Natural killer cell treated with Interleukin-12 subunit alpha and Interleukin-12 subunit beta and Interleukin-15 and Interleukin-18, amount 100 ng/mL, for 72 hours (primary cell): ENCODE measurements at regions not wholly inside any gene's neighbourhood (a gene's known extent, or its start where the extent isn't known, plus 50 kb on each side); places are given as distances from the start of the nearest gene placed in this dataset.

Experiments
- ATAC-seq, 2 donors: fragments of 150-1000 bp; cut with Tn5 transposase in 1 of 2; sonication (Bioruptor Pico), chemical (Tn5 transposase) in 1 of 2; 2 replicates each; pipeline ENCODE4 v1.10.0; 2021
- DNase-seq: peaks from one replicate; pipeline ENCODE4 v3.0.0; 2022; ENCODE audit warnings: low spot score
- H3K27ac Mint-ChIP-seq, 2 donors: 1 replicate in 1 of 2; 2 replicates in 1 of 2; pipeline ENCODE4 v1.8.0; 2022; ENCODE audit warnings: mixed read lengths in 2 of 2, mild to moderate bottlenecking in 1 of 2, moderate library complexity in 1 of 2
- H3K27me3 Mint-ChIP-seq, 2 donors: 1 replicate in 1 of 2; 2 replicates in 1 of 2; pipeline ENCODE4 v1.8.0; 2022; ENCODE audit warnings: mixed read lengths in 2 of 2
- H3K36me3 Mint-ChIP-seq: one replicate; pipeline ENCODE4 v1.8.0; 2022; ENCODE audit warnings: mixed read lengths
- H3K4me1 Mint-ChIP-seq, 2 donors: 1 replicate in 1 of 2; 2 replicates in 1 of 2; pipeline ENCODE4 v1.8.0; 2022; ENCODE audit warnings: low read depth in 2 of 2, mixed read lengths in 2 of 2, mild to moderate bottlenecking in 1 of 2
- H3K4me3 Mint-ChIP-seq: one replicate; pipeline ENCODE4 v1.8.0; 2022; ENCODE audit warnings: mixed read lengths
- H3K9me3 Mint-ChIP-seq: 2 replicates; pipeline ENCODE4 v1.8.0; 2022; ENCODE audit warnings: mixed read lengths

- Mint-ChIP-seq H3K4me1 (no peaks in the 10 kb centered on the region), H3K36me3 (no peaks in the 10 kb centered on the region), H3K4me3 (no peak overlapping the region), H3K27me3 (no peaks in the 10 kb centered on the region), H3K9me3 (no peaks in the 10 kb centered on the region), H3K27ac (no peak overlapping the region)
- no peak for DNase-seq
- no peak for ATAC-seq
Observed at GRCh38 chr4:173703021-173703420, 173.0 kb upstream of the HAND2 start.

GRCh38 chr4:173700650-173701049 lies 170.6 kb upstream of the HAND2 start:
- Mint-ChIP-seq H3K4me3 (no peak overlapping the region), H3K4me1 (no peaks in the 10 kb centered on the region), H3K36me3 (no peaks in the 10 kb centered on the region), H3K27ac (no peak overlapping the region), H3K9me3 (no peaks in the 10 kb centered on the region), H3K27me3 (no peaks in the 10 kb centered on the region)
- ATAC-seq, result no peak
- DNase-seq, result no peak

GRCh38 chr4:173699841-173700475 lies 169.9 kb upstream of the HAND2 start:
- H3K4me3 Mint-ChIP-seq, result no peak overlapping the region
- H3K9me3 Mint-ChIP-seq, result no peaks in the 10 kb centered on the region
- H3K27ac Mint-ChIP-seq, result no peak overlapping the region
- H3K27me3 Mint-ChIP-seq, result no peaks in the 10 kb centered on the region
- ATAC-seq, result no peak
- no peak for DNase-seq
- H3K4me1 Mint-ChIP-seq, result no peaks in the 10 kb centered on the region
- no peaks in the 10 kb centered on the region for H3K36me3 Mint-ChIP-seq

- H3K36me3 Mint-ChIP-seq, result no peaks in the 10 kb centered on the region
Observed at GRCh38 chr4:173698557-173699262, 168.7 kb upstream of the HAND2 start.

GRCh38 chr4:173697840-173698239 lies 167.8 kb upstream of the HAND2 start:
- no peak for DNase-seq
- H3K27ac Mint-ChIP-seq, result no peak overlapping the region
- ATAC-seq, result no peak
- no peak overlapping the region for H3K4me3 Mint-ChIP-seq
- no peaks in the 10 kb centered on the region for H3K4me1 Mint-ChIP-seq
- no peaks in the 10 kb centered on the region for H3K36me3 Mint-ChIP-seq
- H3K27me3 Mint-ChIP-seq, result no peaks in the 10 kb centered on the region
- H3K9me3 Mint-ChIP-seq, result no peaks in the 10 kb centered on the region

More at GRCh38 chr4:173698557-173699262, 168.7 kb upstream of the HAND2 start:
- DNase-seq, result no peak
- no peak for ATAC-seq
- Mint-ChIP-seq H3K9me3 (no peaks in the 10 kb centered on the region), H3K4me1 (no peaks in the 10 kb centered on the region), H3K27ac (no peak overlapping the region), H3K4me3 (no peak overlapping the region), H3K27me3 (no peaks in the 10 kb centered on the region)

GRCh38 chr4:173696551-173696950 lies 166.5 kb upstream of the HAND2 start:
- Mint-ChIP-seq H3K27me3 (no peaks in the 10 kb centered on the region), H3K36me3 (no peaks in the 10 kb centered on the region), H3K4me3 (no peak overlapping the region), H3K4me1 (no peaks in the 10 kb centered on the region), H3K27ac (no peak overlapping the region), H3K9me3 (no peaks in the 10 kb centered on the region)
- no peak for DNase-seq
- no peak for ATAC-seq

- no peaks in the 10 kb centered on the region for H3K4me1 Mint-ChIP-seq
- H3K36me3 Mint-ChIP-seq, result no peaks in the 10 kb centered on the region
- DNase-seq (no peak), ATAC-seq (no peak)
- H3K9me3 Mint-ChIP-seq, result no peaks in the 10 kb centered on the region
- no peak overlapping the region for H3K4me3 Mint-ChIP-seq
- H3K27ac Mint-ChIP-seq, result no peak overlapping the region
- H3K27me3 Mint-ChIP-seq, result no peaks in the 10 kb centered on the region
Observed at GRCh38 chr4:173696011-173696410, 166.0 kb upstream of the HAND2 start.

GRCh38 chr4:173685831-173686210 lies 155.8 kb upstream of the HAND2 start:
- Mint-ChIP-seq H3K4me1 (no peaks in the 10 kb centered on the region), H3K27ac (no peak overlapping the region), H3K36me3 (no peaks in the 10 kb centered on the region), H3K9me3 (peaks cover 3% of the 10 kb centered on the region), H3K4me3 (no peak overlapping the region), H3K27me3 (no peaks in the 10 kb centered on the region)
- DNase-seq (no peak), ATAC-seq (no peak)

GRCh38 chr4:173685165-173685830 lies 155.3 kb upstream of the HAND2 start:
- ATAC-seq (no peak), DNase-seq (no peak)
- H3K9me3 Mint-ChIP-seq, result peaks cover 3% of the 10 kb centered on the region
- no peak overlapping the region for H3K4me3 Mint-ChIP-seq
- no peaks in the 10 kb centered on the region for H3K36me3 Mint-ChIP-seq
- H3K27ac Mint-ChIP-seq, result no peak overlapping the region
- no peaks in the 10 kb centered on the region for H3K27me3 Mint-ChIP-seq
- no peaks in the 10 kb centered on the region for H3K4me1 Mint-ChIP-seq

GRCh38 chr4:173684223-173684622 lies 154.2 kb upstream of the HAND2 start:
- H3K36me3 Mint-ChIP-seq, result no peaks in the 10 kb centered on the region
- H3K27me3 Mint-ChIP-seq, result no peaks in the 10 kb centered on the region
- no peak overlapping the region for H3K27ac Mint-ChIP-seq
- peaks cover under 1% of the 10 kb centered on the region for H3K9me3 Mint-ChIP-seq
- DNase-seq (no peak), ATAC-seq (no peak)
- H3K4me3 Mint-ChIP-seq, result no peak overlapping the region
- H3K4me1 Mint-ChIP-seq, result no peaks in the 10 kb centered on the region

- DNase-seq (no peak), ATAC-seq (no peak)
- Mint-ChIP-seq H3K4me1 (no peaks in the 10 kb centered on the region), H3K9me3 (peaks cover under 1% of the 10 kb centered on the region), H3K27me3 (no peaks in the 10 kb centered on the region), H3K27ac (no peak overlapping the region), H3K36me3 (no peaks in the 10 kb centered on the region), H3K4me3 (no peak overlapping the region)
Observed at GRCh38 chr4:173682609-173683008, 152.6 kb upstream of the HAND2 start.

- Mint-ChIP-seq H3K4me1 (no peaks in the 10 kb centered on the region), H3K27me3 (no peaks in the 10 kb centered on the region), H3K4me3 (no peak overlapping the region), H3K9me3 (peaks cover 10% of the 10 kb centered on the region), H3K36me3 (no peaks in the 10 kb centered on the region), H3K27ac (no peak overlapping the region)
- DNase-seq (no peak), ATAC-seq (peak in 1 of 2 donors; percentile 20)
Observed at GRCh38 chr4:173680278-173680677, 150.2 kb upstream of the HAND2 start.

- no peak overlapping the region for H3K27ac Mint-ChIP-seq
- H3K4me3 Mint-ChIP-seq, result no peak overlapping the region
- no peaks in the 10 kb centered on the region for H3K4me1 Mint-ChIP-seq
- no peaks in the 10 kb centered on the region for H3K27me3 Mint-ChIP-seq
- no peak for DNase-seq
- ATAC-seq, result no peak
- H3K36me3 Mint-ChIP-seq, result no peaks in the 10 kb centered on the region
- H3K9me3 Mint-ChIP-seq, result peaks cover 10% of the 10 kb centered on the region
Observed at GRCh38 chr4:173675446-173675845, 145.4 kb upstream of the HAND2 start.

- ATAC-seq (no peak), DNase-seq (no peak)
- Mint-ChIP-seq H3K27me3 (no peaks in the 10 kb centered on the region), H3K4me1 (no peaks in the 10 kb centered on the region), H3K9me3 (no peaks in the 10 kb centered on the region), H3K4me3 (no peak overlapping the region), H3K27ac (no peak overlapping the region), H3K36me3 (no peaks in the 10 kb centered on the region)
Observed at GRCh38 chr4:173669460-173670179, 139.6 kb upstream of the HAND2 start.
